NCI-H510A (cell line): ENCODE measurements at regions not wholly inside any gene's neighbourhood (a gene's known extent, or its start where the extent isn't known, plus 50 kb on each side); places are given as distances from the start of the nearest gene placed in this dataset.

Experiments used
- DNase-seq: peaks from one replicate; lab custom pipeline; 2025; lab: John Stamatoyannopoulos, UW

DNA sequence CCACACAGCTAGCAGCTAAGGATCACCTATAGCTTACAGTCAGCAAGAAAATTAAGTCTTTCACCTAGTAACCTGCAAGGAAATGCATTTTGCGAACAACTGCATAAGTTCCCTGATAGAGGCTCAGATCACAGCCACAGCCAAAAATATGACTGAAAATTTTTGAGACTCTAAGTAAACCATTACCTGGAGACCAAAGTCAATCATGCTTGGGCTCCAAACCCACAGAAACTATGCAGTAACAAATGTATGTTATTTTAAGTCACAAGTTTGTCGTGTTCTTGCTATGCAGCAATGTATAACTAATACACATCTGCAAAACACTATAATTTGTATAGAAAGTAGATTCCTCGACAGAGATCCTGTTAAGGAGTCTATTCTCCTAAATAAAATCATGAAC is 1025.7 kb upstream of the RAG2 start:
- DNase-seq: no peak

GRCh38 chr11:37621662-37622061 is 1023.6 kb upstream of the RAG2 start:
- no peak for DNase-seq

DNA sequence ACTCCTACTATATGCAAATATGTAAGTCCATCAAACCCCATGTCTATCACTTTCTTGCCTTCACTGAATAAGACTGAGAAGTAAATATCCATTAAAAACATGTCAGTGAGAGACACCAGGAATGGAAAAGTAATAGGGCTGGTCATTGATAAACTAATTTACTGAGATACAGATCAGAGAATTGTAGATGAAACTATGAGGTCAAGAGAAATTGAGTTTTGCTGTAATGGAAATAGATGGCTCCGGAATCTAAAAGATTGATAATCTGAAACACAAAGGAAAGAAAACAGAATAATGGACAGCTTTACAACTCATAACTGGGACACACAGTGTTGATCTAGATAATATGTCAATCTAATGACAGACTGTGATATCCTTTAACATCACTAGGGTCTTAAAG is 1018.3 kb upstream of the RAG2 start:
- no peak for DNase-seq

- DNase-seq: no peak
Observed at GRCh38 chr11:37613031-37613430, 1015.0 kb upstream of the RAG2 start.

- DNase-seq: no peak
Observed at GRCh38 chr11:37612146-37612545, 1014.1 kb upstream of the RAG2 start.

DNA sequence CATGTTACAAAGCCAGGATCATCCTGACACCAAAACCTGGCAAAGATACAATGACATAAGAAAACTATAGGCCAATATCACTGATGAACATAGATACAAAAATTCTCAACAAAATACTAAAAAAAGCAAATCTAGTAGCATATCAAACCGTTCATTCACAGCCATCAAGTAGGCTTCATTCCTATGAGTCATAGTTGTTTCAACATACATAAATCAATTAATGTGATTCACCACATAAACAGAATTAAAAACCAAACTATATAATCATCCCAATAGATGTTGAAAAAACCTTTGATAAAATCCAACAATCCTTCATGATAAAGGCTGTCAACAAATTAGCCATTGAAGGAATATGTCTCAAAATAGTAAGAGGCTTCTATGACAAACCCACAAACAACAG is 1007.2 kb upstream of the RAG2 start:
- DNase-seq: no peak

GRCh38 chr11:37598381-37598780 is 1000.3 kb upstream of the RAG2 start:
- no peak for DNase-seq

- no peak for DNase-seq
Observed at GRCh38 chr11:37597776-37598175, 999.7 kb upstream of the RAG2 start.

- no peak for DNase-seq
Observed at GRCh38 chr11:37595845-37596244, 997.8 kb upstream of the RAG2 start.

DNA sequence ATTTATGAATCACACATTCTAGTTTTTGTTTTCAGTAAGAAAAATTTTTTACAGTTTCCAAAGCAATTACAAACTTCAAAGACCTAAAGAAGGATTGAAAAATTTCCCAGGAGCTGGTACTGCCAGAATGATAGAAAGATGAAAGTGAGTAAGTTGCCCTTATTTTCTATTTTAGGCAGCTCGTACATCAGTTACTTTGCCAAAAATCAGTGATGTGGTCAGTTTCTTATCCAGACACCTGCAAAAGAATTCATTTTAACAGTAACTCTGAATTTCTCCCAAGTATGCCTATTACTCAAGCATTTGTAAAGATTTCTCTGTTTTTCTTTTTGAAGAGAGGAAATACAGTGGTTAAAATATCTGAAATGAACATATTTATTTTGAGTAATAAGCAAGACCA is 976.3 kb upstream of the RAG2 start:
- DNase-seq: no peak

- DNase-seq: no peak
Observed at GRCh38 chr11:37572491-37573171, 974.6 kb upstream of the RAG2 start.

- no peak for DNase-seq
Observed at GRCh38 chr11:37571246-37571645, 973.2 kb upstream of the RAG2 start.

- no peak for DNase-seq
Observed at GRCh38 chr11:37560991-37561390, 963.0 kb upstream of the RAG2 start.

GRCh38 chr11:37560346-37560745 is 962.3 kb upstream of the RAG2 start:
- DNase-seq: no peak

- DNase-seq: no peak
Observed at GRCh38 chr11:37558619-37559210, 960.7 kb upstream of the RAG2 start.

- no peak for DNase-seq
Observed at GRCh38 chr11:37557990-37558389, 960.0 kb upstream of the RAG2 start.

GRCh38 chr11:37552284-37552683 is 954.2 kb upstream of the RAG2 start:
- no peak for DNase-seq

- DNase-seq: no peak
Observed at GRCh38 chr11:37544491-37544890, 946.5 kb upstream of the RAG2 start.

DNA sequence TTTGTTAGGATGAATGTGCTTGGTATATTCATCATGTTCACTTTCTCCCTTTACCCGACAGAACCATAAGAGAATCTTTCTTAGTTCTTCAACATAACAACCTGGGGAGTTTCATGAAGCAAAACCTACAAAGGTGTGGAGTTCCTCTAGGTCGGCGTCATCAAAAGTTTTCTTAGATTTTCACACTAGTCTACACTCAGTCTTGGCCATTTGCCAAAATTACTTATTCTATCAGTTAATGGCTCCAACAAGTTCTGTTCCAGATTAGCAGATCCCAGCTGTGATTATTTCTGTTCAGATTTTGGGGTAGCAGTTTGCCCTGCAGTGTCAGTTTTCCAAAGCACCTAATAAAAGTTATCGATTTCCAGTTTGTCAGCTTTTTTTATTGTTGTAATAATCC is 935.8 kb upstream of the RAG2 start:
- DNase-seq: no peak

DNA sequence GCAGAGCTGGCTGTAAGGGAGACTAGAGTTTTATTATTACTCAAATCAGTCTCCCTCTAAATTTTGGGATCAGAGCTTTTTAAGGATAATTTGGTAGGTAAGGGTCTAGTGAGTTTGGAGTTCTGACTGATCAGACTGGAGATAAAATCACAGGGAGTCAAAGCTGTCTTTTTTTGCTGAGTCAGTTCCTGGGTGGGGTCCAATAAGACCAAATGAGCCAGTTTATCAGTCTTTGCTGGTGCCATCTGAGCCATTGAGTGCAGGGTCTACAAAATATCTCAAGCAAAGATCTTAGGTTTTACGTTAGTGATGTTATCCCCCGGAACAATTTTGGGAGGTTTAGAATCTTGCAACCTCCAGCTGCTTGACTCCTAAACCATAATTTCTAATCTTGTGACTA is 935.1 kb upstream of the RAG2 start:
- no peak for DNase-seq

DNA sequence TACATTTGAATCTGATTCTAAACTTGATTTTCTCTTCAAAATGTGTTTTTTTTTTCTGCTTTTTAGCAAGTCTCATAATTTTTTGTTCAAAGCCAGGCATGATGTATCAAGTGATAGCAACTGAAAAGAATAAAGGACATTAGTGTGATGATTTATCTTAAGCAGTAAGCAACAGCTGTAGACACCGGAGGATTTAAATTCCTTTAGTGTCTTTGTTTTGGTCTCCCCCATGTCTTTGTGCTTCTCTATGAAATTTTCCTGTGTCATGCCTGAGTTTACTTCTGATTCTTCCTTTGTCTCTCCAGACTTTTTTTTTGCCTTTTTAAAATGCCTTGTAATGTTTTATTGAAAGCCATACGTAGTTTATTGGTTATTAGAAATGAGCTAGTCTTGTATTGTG is 934.2 kb upstream of the RAG2 start:
- DNase-seq: no peak

DNA sequence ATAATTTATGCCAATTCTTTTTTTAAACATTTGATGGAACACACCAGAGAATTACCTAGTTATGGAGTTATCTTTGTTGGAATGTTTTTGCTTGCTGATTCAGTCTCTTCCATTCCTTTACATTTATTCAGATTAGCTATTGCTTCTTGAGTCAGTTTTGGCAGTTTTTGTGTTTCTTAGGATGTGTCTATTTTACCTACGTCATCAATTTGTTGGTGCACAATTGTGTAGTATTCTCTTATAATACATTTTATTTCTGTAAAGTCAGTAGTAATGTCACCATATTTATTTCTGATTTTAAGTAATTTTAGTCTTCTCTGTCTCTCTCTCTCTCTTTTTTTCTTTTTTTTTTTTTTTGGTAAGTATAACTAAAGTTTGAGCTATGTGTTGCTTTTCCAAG is 929.5 kb upstream of the RAG2 start:
- DNase-seq: no peak

DNA sequence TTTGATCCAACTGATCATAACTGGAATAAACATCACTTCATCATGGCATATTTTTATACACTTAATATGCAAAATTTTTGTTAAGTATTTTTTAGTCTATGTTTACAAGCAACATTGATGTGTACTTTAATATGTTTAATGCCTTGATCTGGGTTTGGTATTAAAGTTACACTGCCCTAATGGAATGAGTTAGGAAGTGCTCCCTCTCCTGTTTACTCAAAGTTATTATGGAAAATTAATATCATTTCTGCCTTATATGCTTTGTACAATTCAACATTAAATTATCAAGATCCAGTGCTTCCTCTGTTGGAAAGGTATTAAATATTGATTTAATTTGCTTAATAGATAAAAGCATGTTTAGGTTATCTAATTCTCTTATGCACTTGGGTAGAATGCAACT is 927.3 kb upstream of the RAG2 start:
- no peak for DNase-seq

- no peak for DNase-seq
Observed at GRCh38 chr11:37519781-37520180, 921.7 kb upstream of the RAG2 start.
